GM12878 (cell line): ENCODE measurements at regions not wholly inside any gene's neighbourhood (a gene's known extent, or its start where the extent isn't known, plus 50 kb on each side); places are given as distances from the start of the nearest gene placed in this dataset.

Experiments
- ATAC-seq: fragments of 200-7000 bp; cut with Tn5 transposase; 3 replicates; pipeline ENCODE4 v1.9.1; 2020; ENCODE audit warnings: mild to moderate bottlenecking, moderate library complexity
- BruUV-seq: library from RNA; stranded (reverse); fragments of 400-500 nt; replicated peaks from 2 replicates; lab custom pipeline; 2021; lab: Mats Ljungman, UMichigan
- CTCF ChIA-PET: fragments of 300-600 bp; sonication (Branson Sonifier 250); formaldehyde crosslinking; extraction: SDS; loops from one replicate; lab custom pipeline; 2021; ENCODE audit warnings: inconsistent platforms; lab: Yijun Ruan, JAX
- POLR2A ChIA-PET: fragments of 350-600 bp; formaldehyde crosslinking; extraction: SDS; loops from one replicate; lab custom pipeline; 2021; ENCODE audit warnings: inconsistent platforms; lab: Charles Lee
- RAD21 ChIA-PET: fragments of 300-600 bp; sonication (Branson Sonifier 250); formaldehyde crosslinking; loops from one replicate; lab custom pipeline; 2023; ENCODE audit warnings: antibody characterized with exemption; ENCODE audit not compliant: unreplicated experiment; lab: Charles Lee
- SMC1A ChIA-PET: fragments of 300-600 bp; sonication (Branson Sonifier 250); formaldehyde crosslinking; loops from one replicate; lab custom pipeline; 2023; ENCODE audit not compliant: unreplicated experiment, uncharacterized antibody; lab: Charles Lee
- DNase-seq: peaks from one replicate; pipeline ENCODE4 v3.0.0-alpha.2; 2011; ENCODE audit warnings: low read depth, low spot score
- FAIRE-seq: peaks from 3 replicates; lab custom pipeline; 2011; peaks lifted over from hg19 to GRCh38; lab: Jason Lieb, UNC
- H2AFZ ChIP-seq: 2 replicates; pipeline ENCODE4 v1.6.0; 2011; ENCODE audit warnings: low read depth, low read length, control low read depth; ENCODE audit not compliant: control insufficient read depth
- H3K27ac ChIP-seq: 2 replicates; pipeline ENCODE4 v1.5.1; 2011; ENCODE audit warnings: control low read depth; ENCODE audit not compliant: control insufficient read depth, insufficient read depth
- H3K27me3 ChIP-seq, 2 experiments: replicated peaks in 1 of 2; 2 replicates each; pipeline versions ENCODE4 v1.6.0 to v1.6.1; 2011; ENCODE audit warnings: low read length in 1 of 2; ENCODE audit not compliant: control insufficient read depth in 2 of 2, insufficient read depth in 2 of 2
- H3K36me3 ChIP-seq, 2 experiments: 2 replicates each; pipeline ENCODE4 v1.5.1; 2011; ENCODE audit warnings: low read length in 1 of 2; ENCODE audit not compliant: control insufficient read depth in 2 of 2, insufficient read depth in 2 of 2
- H3K4me1 ChIP-seq: 2 replicates; pipeline ENCODE4 v1.6.1; 2011; ENCODE audit warnings: mild to moderate bottlenecking, low read length, moderate library complexity, mixed read lengths; ENCODE audit not compliant: control insufficient read depth, insufficient read depth
- H3K4me2 ChIP-seq: 2 replicates; pipeline ENCODE4 v1.6.0; 2011; ENCODE audit warnings: control low read depth; ENCODE audit not compliant: control insufficient read depth, insufficient read depth
- H3K4me3 ChIP-seq: fragments of 200-600 bp; sonication (generic); 2 replicates; pipeline ENCODE4 v1.5.1; 2016
- H3K79me2 ChIP-seq: 2 replicates; pipeline ENCODE4 v1.6.0; 2011; ENCODE audit warnings: low read length; ENCODE audit not compliant: control insufficient read depth, insufficient read depth
- H3K9ac ChIP-seq: 2 replicates; pipeline ENCODE4 v1.8.0; 2011; ENCODE audit warnings: low read length, control low read depth, mixed read lengths; ENCODE audit not compliant: control insufficient read depth, insufficient read depth
- H3K9me3 ChIP-seq: replicated peaks from 3 replicates; pipeline ENCODE4 v1.5.1; 2011; ENCODE audit warnings: mild to moderate bottlenecking, low read length; ENCODE audit not compliant: control insufficient read depth, insufficient read depth
- H4K20me1 ChIP-seq: 2 replicates; pipeline ENCODE4 v1.6.0; 2011; ENCODE audit not compliant: control insufficient read depth, insufficient read depth
- BACH1 ChIP-seq: fragments of 450-650 bp; IDR thresholded peaks from 2 replicates; pipeline ENCODE4 v1.6.1; 2017; ENCODE audit warnings: mild to moderate bottlenecking, borderline replicate concordance
- CBX3 ChIP-seq: fragments of 200-600 bp; sonication (generic); IDR thresholded peaks from 2 replicates; pipeline ENCODE4 v1.6.1; 2016; ENCODE audit warnings: low read depth, borderline replicate concordance
- E2F8 ChIP-seq: fragments of 450-650 bp; IDR thresholded peaks from 2 replicates; pipeline ENCODE4 v1.6.1; 2018; ENCODE audit warnings: mild to moderate bottlenecking, low read depth, moderate library complexity; ENCODE audit not compliant: partially characterized antibody
- IKZF2 ChIP-seq, 2 experiments: fragments of 450-650 bp; IDR thresholded peaks; 2 replicates each; pipeline ENCODE4 v1.6.1; 2017; ENCODE audit warnings: mild to moderate bottlenecking in 2 of 2, moderate library complexity in 2 of 2
- WGBS: methylation state at CpG from one replicate; pipeline ENCODE4 v1.1.6; 2016; ENCODE audit warnings: low lambda C conversion rate; ENCODE audit not compliant: insufficient replicate concordance, insufficient coverage; ENCODE audit errors: missing lambda C conversion rate; 5-methylcytosine and 5-hydroxymethylcytosine counted together
- in situ Hi-C: fragments of 300-500 bp; cut with MboI; formaldehyde crosslinking; loops from 9 replicates; pipeline ENCODE4 v1.14.3; 2018; ENCODE audit warnings: mixed read lengths
- intact Hi-C: fragments of 100-400 bp; cut with micrococcal nuclease; formaldehyde crosslinking; loops from one replicate; pipeline ENCODE4 v1.14.2; 2022; ENCODE audit not compliant: unreplicated experiment

- ATAC-seq (no peak), DNase-seq (no peak), FAIRE-seq (no peak)
- Histone ChIP-seq H3K9ac (no peak overlapping the region), H3K9me3 (no peaks in the 10 kb centered on the region), H2AFZ (no peak overlapping the region), H3K27ac (no peak overlapping the region), H4K20me1 (no peaks in the 10 kb centered on the region), H3K27me3 (no peaks in the 10 kb centered on the region; a peak in 1 of 4 replicates), H3K36me3 (no peaks in the 10 kb centered on the region), H3K79me2 (no peaks in the 10 kb centered on the region), H3K4me3 (no peak overlapping the region), H3K4me2 (no peak overlapping the region), H3K4me1 (no peaks in the 10 kb centered on the region)
- ChIA-PET CTCF (interaction anchor here (1.0 kb wide), 1 partner anchor 173 kb away, joined by 3 read pairs; no protein-coding TSS in a partner anchor), POLR2A (no interaction called here), SMC1A (no interaction called here), RAD21 (no interaction called here)
- intact Hi-C loops = no loop called here
- BruUV-seq = no TSS peak
- 6% methylated on average over 2 of the region's 2 CpGs for WGBS
- no peak for TF ChIP-seq BACH1
- no peak for TF ChIP-seq CBX3
- no peak for TF ChIP-seq E2F8
- TF ChIP-seq IKZF2 (IDR thresholded peaks at IDR 0.05) = no peak
- in situ Hi-C loops = no loop called here
Observed at GRCh38 chr3:117547956-117548550, 838.5 kb downstream of the TUSC7 start.
